ENCODE measurements at regions not wholly inside any gene's neighbourhood (a gene's known extent, or its start where the extent isn't known, plus 50 kb on each side); places are given as distances from the start of the nearest gene placed in this dataset.

DNA sequence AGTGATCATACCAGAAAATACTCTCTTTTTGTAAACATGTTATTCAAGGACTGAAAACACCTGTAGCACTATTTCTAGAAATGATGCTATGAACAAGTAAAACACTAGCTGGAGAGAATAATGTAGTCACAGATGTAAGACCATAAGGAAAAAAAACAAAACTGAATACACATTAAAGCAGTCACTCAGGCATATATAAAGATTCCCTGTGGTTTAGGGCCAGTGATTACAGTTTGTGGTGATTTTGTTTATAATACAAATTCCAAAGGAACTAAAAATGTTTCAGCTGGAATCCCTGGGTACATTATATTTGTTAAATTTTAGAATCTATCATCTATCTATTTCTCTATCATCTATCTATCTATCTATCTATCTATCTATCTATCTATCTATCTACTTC is 777.8 kb upstream of the FRG1 start:
- Histone ChIP-seq H4K91ac (ENCODE audit: low read depth, low read length, poor library complexity) (no peak overlapping the region), H2AFZ (ENCODE audit: low read length) (no peak overlapping the region), H3K9me3 (replicated peaks in 1 of 2; ENCODE audit: control insufficient read depth in 2 of 2, insufficient read depth in 1 of 2, low read depth in 1 of 2, low read length in 2 of 2) (no peaks in the 10 kb centered on the region), H3K4me2 (ENCODE audit: insufficient read depth, low read length, poor library complexity, severe bottlenecking) (no peak overlapping the region), H3K4me3 (ENCODE audit: low read length in 2 of 2) (no peak overlapping the region), H2BK15ac (ENCODE audit: low read length) (no peak overlapping the region), H3K79me1 (ENCODE audit: low read depth, low read length) (no peaks in the 10 kb centered on the region), H3K14ac (ENCODE audit: low read length) (no peak overlapping the region), H3K27me3 (ENCODE audit: control insufficient read depth in 3 of 3, insufficient read depth in 3 of 3, low read depth in 1 of 3, low read length in 3 of 3) (no peaks in the 10 kb centered on the region), H3K36me3 (replicated peaks in 1 of 2; ENCODE audit: control insufficient read depth in 2 of 2, insufficient read depth in 2 of 2, low read length in 2 of 2) (no peaks in the 10 kb centered on the region), H3K9ac (ENCODE audit: low read depth, low read length, poor library complexity) (no peak overlapping the region), H3K27ac (replicated peaks; ENCODE audit: low read length) (no peak overlapping the region), H2BK120ac (ENCODE audit: low read depth, low read length) (no peak overlapping the region), H2AK5ac (ENCODE audit: low read depth, low read length) (no peak overlapping the region), H3K23ac (ENCODE audit: low read depth, low read length, poor library complexity) (no peak overlapping the region), H4K8ac (ENCODE audit: low read depth, low read length) (no peak overlapping the region), H2BK5ac (ENCODE audit: low read length) (no peak overlapping the region), H2BK12ac (ENCODE audit: low read length) (no peak overlapping the region), H3K4ac (ENCODE audit: low read length) (no peak overlapping the region), H3K4me1 (ENCODE audit: control insufficient read depth in 2 of 2, insufficient read depth in 1 of 2, low read depth in 1 of 2, low read length in 2 of 2) (peaks cover 0 to 3% of the 10 kb centered on the region in 2 donors), H3K18ac (ENCODE audit: low read length) (no peak overlapping the region)
- DNase-seq (ENCODE audit: low spot score) = no peak

DNA sequence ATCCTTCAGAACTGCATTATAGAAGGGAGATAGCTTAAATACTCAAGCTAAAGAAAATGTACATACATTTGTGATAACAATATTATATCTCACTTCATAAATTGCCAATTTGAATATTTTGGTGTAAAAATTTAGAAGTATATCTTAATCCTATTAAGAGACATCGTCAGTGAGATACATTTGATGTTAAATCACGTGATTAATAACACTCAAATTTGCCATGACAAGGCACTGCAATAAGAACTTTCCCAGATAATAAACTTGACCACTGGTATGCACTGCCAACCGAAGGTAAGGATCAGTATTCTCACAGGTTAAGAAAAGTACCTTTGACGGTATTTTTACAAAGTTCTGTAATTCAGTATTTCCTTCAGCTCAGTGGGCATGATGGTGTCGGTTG is 764.7 kb upstream of the FRG1 start:
- no CpG with 5 or more reads among the region's 5 CpGs for WGBS, 2 donors (ENCODE audit: extremely low coverage in 2 of 2, insufficient read length in 2 of 2, insufficient replicate concordance in 1 of 2)
- no peak overlapping the region for H2AK5ac ChIP-seq (ENCODE audit: low read depth, low read length)
- no peak overlapping the region for H2BK120ac ChIP-seq (ENCODE audit: low read depth, low read length)
- H3K18ac ChIP-seq (ENCODE audit: low read length) = no peak overlapping the region
- H3K36me3 ChIP-seq (replicated peaks in 1 of 2; ENCODE audit: control insufficient read depth in 2 of 2, insufficient read depth in 2 of 2, low read length in 2 of 2) = no peaks in the 10 kb centered on the region
- H4K91ac ChIP-seq (ENCODE audit: low read depth, low read length, poor library complexity) = no peak overlapping the region
- no peaks in the 10 kb centered on the region for H3K27me3 ChIP-seq (ENCODE audit: control insufficient read depth in 3 of 3, insufficient read depth in 3 of 3, low read depth in 1 of 3, low read length in 3 of 3)
- DNase-seq (ENCODE audit: low spot score) = no peak
- no peaks in the 10 kb centered on the region for H3K79me1 ChIP-seq (ENCODE audit: low read depth, low read length)
- H3K27ac ChIP-seq (replicated peaks; ENCODE audit: low read length) = no peak overlapping the region
- H3K4me3 ChIP-seq (ENCODE audit: low read length in 2 of 2) = no peak overlapping the region
- peaks cover 0 to 2% of the 10 kb centered on the region in 2 donors for H3K4me1 ChIP-seq (ENCODE audit: control insufficient read depth in 2 of 2, insufficient read depth in 1 of 2, low read depth in 1 of 2, low read length in 2 of 2)
- H3K4me2 ChIP-seq (ENCODE audit: insufficient read depth, low read length, poor library complexity, severe bottlenecking) = no peak overlapping the region
- no peak overlapping the region for H3K9ac ChIP-seq (ENCODE audit: low read depth, low read length, poor library complexity)
- H2BK15ac ChIP-seq (ENCODE audit: low read length) = no peak overlapping the region
- no peak overlapping the region for H3K14ac ChIP-seq (ENCODE audit: low read length)
- H2BK12ac ChIP-seq (ENCODE audit: low read length) = no peak overlapping the region
- H4K8ac ChIP-seq (ENCODE audit: low read depth, low read length) = no peak overlapping the region
- no peak overlapping the region for H2BK5ac ChIP-seq (ENCODE audit: low read length)
- no peaks in the 10 kb centered on the region for H3K9me3 ChIP-seq (replicated peaks in 1 of 2; ENCODE audit: control insufficient read depth in 2 of 2, insufficient read depth in 1 of 2, low read depth in 1 of 2, low read length in 2 of 2)
- H3K4ac ChIP-seq (ENCODE audit: low read length) = no peak overlapping the region
- H2AFZ ChIP-seq (ENCODE audit: low read length) = no peak overlapping the region
- H3K23ac ChIP-seq (ENCODE audit: low read depth, low read length, poor library complexity) = no peak overlapping the region

DNA sequence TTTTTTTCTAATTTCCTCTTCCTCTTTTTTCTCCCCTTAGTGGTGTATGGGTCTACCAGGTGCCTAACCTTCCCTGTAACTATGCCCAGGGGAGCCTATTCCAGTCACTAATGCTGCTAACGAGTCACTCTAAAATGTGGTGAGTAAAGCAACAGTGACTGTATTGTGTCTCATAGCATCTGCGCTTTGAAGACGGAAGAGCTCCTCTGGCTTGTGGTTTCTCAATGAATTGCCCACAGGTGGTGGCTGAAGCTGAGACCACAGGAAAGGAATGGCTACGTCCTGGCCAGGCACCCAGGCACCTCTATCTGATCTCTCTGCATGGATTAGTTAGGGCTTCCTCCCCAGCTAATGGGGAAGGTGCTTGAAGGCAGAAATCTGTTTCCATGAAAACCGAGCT is 763.5 kb upstream of the FRG1 start:
- Histone ChIP-seq H2BK12ac (ENCODE audit: low read length) (no peak overlapping the region), H3K4me1 (ENCODE audit: control insufficient read depth in 2 of 2, insufficient read depth in 1 of 2, low read depth in 1 of 2, low read length in 2 of 2) (peaks cover 0 to 2% of the 10 kb centered on the region in 2 donors), H3K18ac (ENCODE audit: low read length) (no peak overlapping the region), H3K23ac (ENCODE audit: low read depth, low read length, poor library complexity) (no peak overlapping the region), H4K91ac (ENCODE audit: low read depth, low read length, poor library complexity) (no peak overlapping the region), H3K4ac (ENCODE audit: low read length) (no peak overlapping the region), H2AK5ac (ENCODE audit: low read depth, low read length) (no peak overlapping the region), H3K9me3 (replicated peaks in 1 of 2; ENCODE audit: control insufficient read depth in 2 of 2, insufficient read depth in 1 of 2, low read depth in 1 of 2, low read length in 2 of 2) (no peaks in the 10 kb centered on the region), H2BK5ac (ENCODE audit: low read length) (no peak overlapping the region), H3K27ac (replicated peaks; ENCODE audit: low read length) (no peak overlapping the region), H3K36me3 (replicated peaks in 1 of 2; ENCODE audit: control insufficient read depth in 2 of 2, insufficient read depth in 2 of 2, low read length in 2 of 2) (no peaks in the 10 kb centered on the region), H2AFZ (ENCODE audit: low read length) (no peak overlapping the region), H3K4me3 (ENCODE audit: low read length in 2 of 2) (no peak overlapping the region), H4K8ac (ENCODE audit: low read depth, low read length) (no peak overlapping the region), H3K27me3 (ENCODE audit: control insufficient read depth in 3 of 3, insufficient read depth in 3 of 3, low read depth in 1 of 3, low read length in 3 of 3) (no peaks in the 10 kb centered on the region), H2BK15ac (ENCODE audit: low read length) (no peak overlapping the region), H3K9ac (ENCODE audit: low read depth, low read length, poor library complexity) (no peak overlapping the region), H3K79me1 (ENCODE audit: low read depth, low read length) (no peaks in the 10 kb centered on the region), H2BK120ac (ENCODE audit: low read depth, low read length) (no peak overlapping the region), H3K4me2 (ENCODE audit: insufficient read depth, low read length, poor library complexity, severe bottlenecking) (no peak overlapping the region), H3K14ac (ENCODE audit: low read length) (no peak overlapping the region)
- WGBS, 2 donors (ENCODE audit: extremely low coverage in 2 of 2, insufficient read length in 2 of 2, insufficient replicate concordance in 1 of 2) = no CpG with 5 or more reads among the region's 5 CpGs
- no peak for DNase-seq (ENCODE audit: low spot score)

DNA sequence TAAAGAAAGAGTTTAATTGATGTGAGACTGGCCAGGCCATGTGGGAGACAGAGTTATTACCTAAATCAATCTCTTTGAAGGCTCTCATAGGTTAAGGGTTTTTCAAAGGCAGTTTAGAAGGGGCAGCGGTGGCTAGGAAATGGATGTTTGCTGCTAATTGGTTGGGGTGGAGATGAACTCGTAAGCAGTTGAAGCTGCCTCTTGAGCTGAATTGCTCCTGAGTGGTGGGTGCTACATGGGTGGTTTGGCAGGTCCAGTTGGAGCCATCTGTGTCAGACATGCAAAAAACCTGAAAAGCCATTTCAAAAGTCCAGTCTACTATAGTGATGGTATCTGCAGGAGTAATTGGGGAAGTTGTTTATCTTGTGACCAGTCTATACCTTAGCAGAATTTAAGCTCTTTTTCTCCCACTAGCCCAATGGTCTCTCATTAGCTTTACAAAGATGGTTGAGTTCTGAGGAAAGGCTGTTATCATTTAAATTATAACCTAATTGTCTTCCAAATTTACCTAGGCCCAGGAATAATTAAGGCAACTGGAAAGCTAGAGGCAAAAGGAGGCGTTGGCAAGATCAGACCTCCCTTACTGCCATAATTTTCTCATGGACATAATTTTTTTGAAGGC is 762.4 kb upstream of the FRG1 start:
- no peak overlapping the region for H2BK12ac ChIP-seq (ENCODE audit: low read length)
- DNase-seq (ENCODE audit: low spot score) = no peak
- no peaks in the 10 kb centered on the region for H3K79me1 ChIP-seq (ENCODE audit: low read depth, low read length)
- no peak overlapping the region for H3K23ac ChIP-seq (ENCODE audit: low read depth, low read length, poor library complexity)
- no peaks in the 10 kb centered on the region for H3K36me3 ChIP-seq (replicated peaks in 1 of 2; ENCODE audit: control insufficient read depth in 2 of 2, insufficient read depth in 2 of 2, low read length in 2 of 2)
- H2BK120ac ChIP-seq (ENCODE audit: low read depth, low read length) = no peak overlapping the region
- H3K9ac ChIP-seq (ENCODE audit: low read depth, low read length, poor library complexity) = no peak overlapping the region
- no peaks in the 10 kb centered on the region for H3K9me3 ChIP-seq (replicated peaks in 1 of 2; ENCODE audit: control insufficient read depth in 2 of 2, insufficient read depth in 1 of 2, low read depth in 1 of 2, low read length in 2 of 2)
- H3K4me1 ChIP-seq (ENCODE audit: control insufficient read depth in 2 of 2, insufficient read depth in 1 of 2, low read depth in 1 of 2, low read length in 2 of 2) = peaks cover 0 to 2% of the 10 kb centered on the region in 2 donors
- H3K18ac ChIP-seq (ENCODE audit: low read length) = no peak overlapping the region
- H3K4me2 ChIP-seq (ENCODE audit: insufficient read depth, low read length, poor library complexity, severe bottlenecking) = no peak overlapping the region
- no peak overlapping the region for H2BK15ac ChIP-seq (ENCODE audit: low read length)
- H3K4ac ChIP-seq (ENCODE audit: low read length) = no peak overlapping the region
- H2AK5ac ChIP-seq (ENCODE audit: low read depth, low read length) = no peak overlapping the region
- no peak overlapping the region for H4K91ac ChIP-seq (ENCODE audit: low read depth, low read length, poor library complexity)
- no peak overlapping the region for H2AFZ ChIP-seq (ENCODE audit: low read length)
- H4K8ac ChIP-seq (ENCODE audit: low read depth, low read length) = no peak overlapping the region
- H3K14ac ChIP-seq (ENCODE audit: low read length) = no peak overlapping the region
- no peak overlapping the region for H3K4me3 ChIP-seq (ENCODE audit: low read length in 2 of 2)
- no CpG with 5 or more reads among the region's 3 CpGs for WGBS, 2 donors (ENCODE audit: extremely low coverage in 2 of 2, insufficient read length in 2 of 2, insufficient replicate concordance in 1 of 2)
- H2BK5ac ChIP-seq (ENCODE audit: low read length) = no peak overlapping the region
- H3K27me3 ChIP-seq (ENCODE audit: control insufficient read depth in 3 of 3, insufficient read depth in 3 of 3, low read depth in 1 of 3, low read length in 3 of 3) = no peaks in the 10 kb centered on the region
- H3K27ac ChIP-seq (replicated peaks; ENCODE audit: low read length) = no peak overlapping the region

Measured in neuronal stem cell (in vitro differentiated cells).